ENCODE measurements at regions not wholly inside any gene's neighbourhood (a gene's known extent, or its start where the extent isn't known, plus 50 kb on each side); places are given as distances from the start of the nearest gene placed in this dataset.

DNA sequence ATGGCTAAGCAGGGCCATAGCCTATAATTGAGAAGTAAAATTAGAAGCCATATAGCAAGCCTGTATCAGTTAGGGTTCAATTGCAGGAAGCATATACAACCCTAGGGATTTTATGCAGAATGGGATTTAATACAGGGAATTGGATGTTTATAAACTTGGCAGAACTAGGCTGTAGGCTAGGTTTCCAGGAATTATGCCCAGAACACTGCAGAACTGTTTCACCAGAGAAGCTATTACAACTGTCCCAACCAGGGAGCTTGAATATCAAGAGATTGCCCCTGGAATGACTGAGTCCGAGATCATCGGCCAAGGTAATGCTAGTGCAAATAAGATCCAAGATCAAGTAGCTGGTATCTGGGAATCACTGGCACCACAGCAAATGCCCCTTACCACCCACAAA is 64.0 kb downstream of the PRR15 start (continued):
- TF ChIP-seq, protein P1, sequence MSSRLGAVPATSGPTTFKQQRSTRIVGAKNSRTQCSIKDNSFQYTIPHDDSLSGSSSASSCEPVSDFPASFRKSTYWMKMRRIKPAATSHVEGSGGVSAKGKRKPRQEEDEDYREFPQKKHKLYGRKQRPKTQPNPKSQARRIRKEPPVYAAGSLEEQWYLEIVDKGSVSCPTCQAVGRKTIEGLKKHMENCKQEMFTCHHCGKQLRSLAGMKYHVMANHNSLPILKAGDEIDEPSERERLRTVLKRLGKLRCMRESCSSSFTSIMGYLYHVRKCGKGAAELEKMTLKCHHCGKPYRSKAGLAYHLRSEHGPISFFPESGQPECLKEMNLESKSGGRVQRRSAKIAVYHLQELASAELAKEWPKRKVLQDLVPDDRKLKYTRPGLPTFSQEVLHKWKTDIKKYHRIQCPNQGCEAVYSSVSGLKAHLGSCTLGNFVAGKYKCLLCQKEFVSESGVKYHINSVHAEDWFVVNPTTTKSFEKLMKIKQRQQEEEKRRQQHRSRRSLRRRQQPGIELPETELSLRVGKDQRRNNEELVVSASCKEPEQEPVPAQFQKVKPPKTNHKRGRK (CRISPR knock-in tag; IDR thresholded peaks at IDR 0.05; ENCODE audit: borderline replicate concordance), result no peak
- TF ChIP-seq JAZF1 (CRISPR knock-in tag; IDR thresholded peaks at IDR 0.05) (no peak), TCF7 (CRISPR knock-in tag; IDR thresholded peaks at IDR 0.05; ENCODE audit: low read depth) (no peak), SP1 (CRISPR knock-in tag; conservative IDR thresholded peaks at IDR 0.05) (no peak), SOX15 (CRISPR knock-in tag; IDR thresholded peaks at IDR 0.05) (no peak), CREM (CRISPR knock-in tag; IDR thresholded peaks at IDR 0.05) (no peak), TP53 (CRISPR knock-in tag; IDR thresholded peaks at IDR 0.05) (no peak)

DNA sequence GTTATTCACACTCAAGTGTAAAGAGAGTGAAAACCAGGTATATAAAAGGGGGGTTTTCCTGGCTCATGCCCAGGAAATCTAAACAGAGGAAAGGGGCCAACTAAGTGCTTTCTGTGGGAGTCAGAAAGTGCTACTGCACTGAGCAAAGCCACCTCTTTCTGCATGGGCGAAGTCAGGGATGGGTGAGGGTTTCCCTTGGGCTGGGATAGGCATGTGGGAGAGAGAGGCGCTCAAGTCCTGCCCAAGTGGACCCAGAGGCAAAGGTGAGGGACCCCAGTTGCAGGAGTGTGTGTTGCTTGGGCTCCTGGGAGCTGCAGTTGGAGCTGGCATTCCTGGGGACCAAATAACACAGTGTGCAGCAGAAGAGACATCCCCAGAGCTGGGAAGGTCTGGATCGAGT is 65.9 kb downstream of the PRR15 start:
- ChIA-PET POLR2A (no interaction called here), CTCF (no interaction called here)
- DNase-seq (ENCODE audit: low spot score) (no peak), ATAC-seq (no peak)
- no peaks in the 10 kb centered on the region; the same call in 1 of the 2 replicates for H3K27me3 Mint-ChIP-seq (ENCODE audit: low read depth)
- H3K9me3 Mint-ChIP-seq, result no peaks in the 10 kb centered on the region
- H3K36me3 Mint-ChIP-seq, result no peaks in the 10 kb centered on the region
- TF ChIP-seq, protein P2, sequence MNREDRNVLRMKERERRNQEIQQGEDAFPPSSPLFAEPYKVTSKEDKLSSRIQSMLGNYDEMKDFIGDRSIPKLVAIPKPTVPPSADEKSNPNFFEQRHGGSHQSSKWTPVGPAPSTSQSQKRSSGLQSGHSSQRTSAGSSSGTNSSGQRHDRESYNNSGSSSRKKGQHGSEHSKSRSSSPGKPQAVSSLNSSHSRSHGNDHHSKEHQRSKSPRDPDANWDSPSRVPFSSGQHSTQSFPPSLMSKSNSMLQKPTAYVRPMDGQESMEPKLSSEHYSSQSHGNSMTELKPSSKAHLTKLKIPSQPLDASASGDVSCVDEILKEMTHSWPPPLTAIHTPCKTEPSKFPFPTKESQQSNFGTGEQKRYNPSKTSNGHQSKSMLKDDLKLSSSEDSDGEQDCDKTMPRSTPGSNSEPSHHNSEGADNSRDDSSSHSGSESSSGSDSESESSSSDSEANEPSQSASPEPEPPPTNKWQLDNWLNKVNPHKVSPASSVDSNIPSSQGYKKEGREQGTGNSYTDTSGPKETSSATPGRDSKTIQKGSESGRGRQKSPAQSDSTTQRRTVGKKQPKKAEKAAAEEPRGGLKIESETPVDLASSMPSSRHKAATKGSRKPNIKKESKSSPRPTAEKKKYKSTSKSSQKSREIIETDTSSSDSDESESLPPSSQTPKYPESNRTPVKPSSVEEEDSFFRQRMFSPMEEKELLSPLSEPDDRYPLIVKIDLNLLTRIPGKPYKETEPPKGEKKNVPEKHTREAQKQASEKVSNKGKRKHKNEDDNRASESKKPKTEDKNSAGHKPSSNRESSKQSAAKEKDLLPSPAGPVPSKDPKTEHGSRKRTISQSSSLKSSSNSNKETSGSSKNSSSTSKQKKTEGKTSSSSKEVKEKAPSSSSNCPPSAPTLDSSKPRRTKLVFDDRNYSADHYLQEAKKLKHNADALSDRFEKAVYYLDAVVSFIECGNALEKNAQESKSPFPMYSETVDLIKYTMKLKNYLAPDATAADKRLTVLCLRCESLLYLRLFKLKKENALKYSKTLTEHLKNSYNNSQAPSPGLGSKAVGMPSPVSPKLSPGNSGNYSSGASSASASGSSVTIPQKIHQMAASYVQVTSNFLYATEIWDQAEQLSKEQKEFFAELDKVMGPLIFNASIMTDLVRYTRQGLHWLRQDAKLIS (CRISPR knock-in tag; IDR thresholded peaks at IDR 0.05; ENCODE audit: borderline replicate concordance), result no peak
- TF ChIP-seq MYBL2 (CRISPR knock-in tag; IDR thresholded peaks at IDR 0.05) (no peak), FOXP1 (CRISPR knock-in tag; IDR thresholded peaks at IDR 0.05; ENCODE audit: borderline replicate concordance) (no peak), TCF7 (CRISPR knock-in tag; IDR thresholded peaks at IDR 0.05; ENCODE audit: low read depth) (no peak), JAZF1 (CRISPR knock-in tag; IDR thresholded peaks at IDR 0.05) (no peak), NFYB (CRISPR knock-in tag; conservative IDR thresholded peaks at IDR 0.05; ENCODE audit: low read depth) (no peak), ZBTB21 (CRISPR knock-in tag; IDR thresholded peaks at IDR 0.05; ENCODE audit: borderline replicate concordance) (no peak), ZNF138 (CRISPR knock-in tag; conservative IDR thresholded peaks at IDR 0.05) (no peak)
- TF ChIP-seq, protein P3, sequence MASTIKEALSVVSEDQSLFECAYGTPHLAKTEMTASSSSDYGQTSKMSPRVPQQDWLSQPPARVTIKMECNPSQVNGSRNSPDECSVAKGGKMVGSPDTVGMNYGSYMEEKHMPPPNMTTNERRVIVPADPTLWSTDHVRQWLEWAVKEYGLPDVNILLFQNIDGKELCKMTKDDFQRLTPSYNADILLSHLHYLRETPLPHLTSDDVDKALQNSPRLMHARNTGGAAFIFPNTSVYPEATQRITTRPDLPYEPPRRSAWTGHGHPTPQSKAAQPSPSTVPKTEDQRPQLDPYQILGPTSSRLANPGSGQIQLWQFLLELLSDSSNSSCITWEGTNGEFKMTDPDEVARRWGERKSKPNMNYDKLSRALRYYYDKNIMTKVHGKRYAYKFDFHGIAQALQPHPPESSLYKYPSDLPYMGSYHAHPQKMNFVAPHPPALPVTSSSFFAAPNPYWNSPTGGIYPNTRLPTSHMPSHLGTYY (CRISPR knock-in tag; IDR thresholded peaks at IDR 0.05), result no peak
- TF ChIP-seq, protein P4, sequence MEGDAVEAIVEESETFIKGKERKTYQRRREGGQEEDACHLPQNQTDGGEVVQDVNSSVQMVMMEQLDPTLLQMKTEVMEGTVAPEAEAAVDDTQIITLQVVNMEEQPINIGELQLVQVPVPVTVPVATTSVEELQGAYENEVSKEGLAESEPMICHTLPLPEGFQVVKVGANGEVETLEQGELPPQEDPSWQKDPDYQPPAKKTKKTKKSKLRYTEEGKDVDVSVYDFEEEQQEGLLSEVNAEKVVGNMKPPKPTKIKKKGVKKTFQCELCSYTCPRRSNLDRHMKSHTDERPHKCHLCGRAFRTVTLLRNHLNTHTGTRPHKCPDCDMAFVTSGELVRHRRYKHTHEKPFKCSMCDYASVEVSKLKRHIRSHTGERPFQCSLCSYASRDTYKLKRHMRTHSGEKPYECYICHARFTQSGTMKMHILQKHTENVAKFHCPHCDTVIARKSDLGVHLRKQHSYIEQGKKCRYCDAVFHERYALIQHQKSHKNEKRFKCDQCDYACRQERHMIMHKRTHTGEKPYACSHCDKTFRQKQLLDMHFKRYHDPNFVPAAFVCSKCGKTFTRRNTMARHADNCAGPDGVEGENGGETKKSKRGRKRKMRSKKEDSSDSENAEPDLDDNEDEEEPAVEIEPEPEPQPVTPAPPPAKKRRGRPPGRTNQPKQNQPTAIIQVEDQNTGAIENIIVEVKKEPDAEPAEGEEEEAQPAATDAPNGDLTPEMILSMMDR (IDR thresholded peaks at IDR 0.05), result no peak
- TF ChIP-seq, protein P5, sequence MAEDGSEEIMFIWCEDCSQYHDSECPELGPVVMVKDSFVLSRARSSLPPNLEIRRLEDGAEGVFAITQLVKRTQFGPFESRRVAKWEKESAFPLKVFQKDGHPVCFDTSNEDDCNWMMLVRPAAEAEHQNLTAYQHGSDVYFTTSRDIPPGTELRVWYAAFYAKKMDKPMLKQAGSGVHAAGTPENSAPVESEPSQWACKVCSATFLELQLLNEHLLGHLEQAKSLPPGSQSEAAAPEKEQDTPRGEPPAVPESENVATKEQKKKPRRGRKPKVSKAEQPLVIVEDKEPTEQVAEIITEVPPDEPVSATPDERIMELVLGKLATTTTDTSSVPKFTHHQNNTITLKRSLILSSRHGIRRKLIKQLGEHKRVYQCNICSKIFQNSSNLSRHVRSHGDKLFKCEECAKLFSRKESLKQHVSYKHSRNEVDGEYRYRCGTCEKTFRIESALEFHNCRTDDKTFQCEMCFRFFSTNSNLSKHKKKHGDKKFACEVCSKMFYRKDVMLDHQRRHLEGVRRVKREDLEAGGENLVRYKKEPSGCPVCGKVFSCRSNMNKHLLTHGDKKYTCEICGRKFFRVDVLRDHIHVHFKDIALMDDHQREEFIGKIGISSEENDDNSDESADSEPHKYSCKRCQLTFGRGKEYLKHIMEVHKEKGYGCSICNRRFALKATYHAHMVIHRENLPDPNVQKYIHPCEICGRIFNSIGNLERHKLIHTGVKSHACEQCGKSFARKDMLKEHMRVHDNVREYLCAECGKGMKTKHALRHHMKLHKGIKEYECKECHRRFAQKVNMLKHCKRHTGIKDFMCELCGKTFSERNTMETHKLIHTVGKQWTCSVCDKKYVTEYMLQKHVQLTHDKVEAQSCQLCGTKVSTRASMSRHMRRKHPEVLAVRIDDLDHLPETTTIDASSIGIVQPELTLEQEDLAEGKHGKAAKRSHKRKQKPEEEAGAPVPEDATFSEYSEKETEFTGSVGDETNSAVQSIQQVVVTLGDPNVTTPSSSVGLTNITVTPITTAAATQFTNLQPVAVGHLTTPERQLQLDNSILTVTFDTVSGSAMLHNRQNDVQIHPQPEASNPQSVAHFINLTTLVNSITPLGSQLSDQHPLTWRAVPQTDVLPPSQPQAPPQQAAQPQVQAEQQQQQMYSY (CRISPR knock-in tag; IDR thresholded peaks at IDR 0.05), result no peak
- TF ChIP-seq, protein P6, sequence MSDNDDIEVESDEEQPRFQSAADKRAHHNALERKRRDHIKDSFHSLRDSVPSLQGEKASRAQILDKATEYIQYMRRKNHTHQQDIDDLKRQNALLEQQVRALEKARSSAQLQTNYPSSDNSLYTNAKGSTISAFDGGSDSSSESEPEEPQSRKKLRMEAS (CRISPR knock-in tag; IDR thresholded peaks at IDR 0.05), result no peak
- TF ChIP-seq, protein P7, sequence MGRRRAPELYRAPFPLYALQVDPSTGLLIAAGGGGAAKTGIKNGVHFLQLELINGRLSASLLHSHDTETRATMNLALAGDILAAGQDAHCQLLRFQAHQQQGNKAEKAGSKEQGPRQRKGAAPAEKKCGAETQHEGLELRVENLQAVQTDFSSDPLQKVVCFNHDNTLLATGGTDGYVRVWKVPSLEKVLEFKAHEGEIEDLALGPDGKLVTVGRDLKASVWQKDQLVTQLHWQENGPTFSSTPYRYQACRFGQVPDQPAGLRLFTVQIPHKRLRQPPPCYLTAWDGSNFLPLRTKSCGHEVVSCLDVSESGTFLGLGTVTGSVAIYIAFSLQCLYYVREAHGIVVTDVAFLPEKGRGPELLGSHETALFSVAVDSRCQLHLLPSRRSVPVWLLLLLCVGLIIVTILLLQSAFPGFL (CRISPR knock-in tag; IDR thresholded peaks at IDR 0.05; ENCODE audit: borderline replicate concordance), result no peak
- TF ChIP-seq, protein P8, sequence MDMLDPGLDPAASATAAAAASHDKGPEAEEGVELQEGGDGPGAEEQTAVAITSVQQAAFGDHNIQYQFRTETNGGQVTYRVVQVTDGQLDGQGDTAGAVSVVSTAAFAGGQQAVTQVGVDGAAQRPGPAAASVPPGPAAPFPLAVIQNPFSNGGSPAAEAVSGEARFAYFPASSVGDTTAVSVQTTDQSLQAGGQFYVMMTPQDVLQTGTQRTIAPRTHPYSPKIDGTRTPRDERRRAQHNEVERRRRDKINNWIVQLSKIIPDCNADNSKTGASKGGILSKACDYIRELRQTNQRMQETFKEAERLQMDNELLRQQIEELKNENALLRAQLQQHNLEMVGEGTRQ (CRISPR knock-in tag; IDR thresholded peaks at IDR 0.05), result no peak
- H3K4me3 Mint-ChIP-seq, result no peak overlapping the region
- no peak overlapping the region for H3K27ac Mint-ChIP-seq
- no peaks in the 10 kb centered on the region for H3K4me1 Mint-ChIP-seq
